ENCODE measurements at regions not wholly inside any gene's neighbourhood (a gene's known extent, or its start where the extent isn't known, plus 50 kb on each side); places are given as distances from the start of the nearest gene placed in this dataset.
"Not testable (repeated sequence)": the region's sequence is repeated elsewhere in the genome, so short reads cannot be mapped to it uniquely, and the experiment has no call there.

DNA sequence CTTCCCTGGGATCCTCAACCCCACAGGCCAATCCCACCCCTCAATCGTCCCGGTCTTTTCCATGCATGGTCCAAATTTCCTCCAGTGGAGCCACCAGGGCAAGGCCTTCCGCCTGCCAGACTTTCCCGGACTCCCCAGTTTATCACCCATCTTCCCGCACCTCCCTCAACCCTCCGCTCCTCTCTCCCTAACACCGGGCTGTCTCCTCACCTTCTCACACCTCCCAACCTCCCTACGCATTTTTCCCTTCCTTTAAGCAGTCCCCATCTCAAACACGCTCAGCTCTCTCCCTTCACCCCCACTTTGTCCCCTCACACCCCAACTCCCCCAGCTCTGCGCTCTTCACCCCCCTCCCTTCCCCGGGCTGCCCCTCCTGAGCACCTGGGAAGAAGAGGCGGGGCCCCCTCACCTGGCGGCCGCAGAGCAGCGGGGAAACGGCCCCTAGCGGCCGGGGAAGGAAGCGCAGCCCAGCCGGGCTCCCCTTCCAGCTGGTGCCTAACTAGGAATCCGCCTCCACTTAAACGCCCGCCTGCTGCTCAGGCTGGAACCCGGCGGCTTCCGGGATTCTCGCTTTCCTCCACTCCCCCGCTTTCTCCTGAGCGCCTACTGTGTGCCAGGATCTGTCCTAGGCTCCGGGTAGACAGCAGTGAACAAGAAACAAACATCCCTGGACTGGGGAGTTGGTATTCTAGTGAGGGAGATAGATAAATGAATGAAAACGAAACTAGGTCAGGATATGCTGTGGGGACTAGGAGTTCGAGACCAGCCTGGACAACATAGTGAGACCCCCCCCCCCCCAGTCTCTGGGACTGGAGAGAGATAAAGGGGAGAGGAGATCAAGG lies 126.7 kb downstream of the CRLF3 start:
- TF ChIP-seq, protein P1, sequence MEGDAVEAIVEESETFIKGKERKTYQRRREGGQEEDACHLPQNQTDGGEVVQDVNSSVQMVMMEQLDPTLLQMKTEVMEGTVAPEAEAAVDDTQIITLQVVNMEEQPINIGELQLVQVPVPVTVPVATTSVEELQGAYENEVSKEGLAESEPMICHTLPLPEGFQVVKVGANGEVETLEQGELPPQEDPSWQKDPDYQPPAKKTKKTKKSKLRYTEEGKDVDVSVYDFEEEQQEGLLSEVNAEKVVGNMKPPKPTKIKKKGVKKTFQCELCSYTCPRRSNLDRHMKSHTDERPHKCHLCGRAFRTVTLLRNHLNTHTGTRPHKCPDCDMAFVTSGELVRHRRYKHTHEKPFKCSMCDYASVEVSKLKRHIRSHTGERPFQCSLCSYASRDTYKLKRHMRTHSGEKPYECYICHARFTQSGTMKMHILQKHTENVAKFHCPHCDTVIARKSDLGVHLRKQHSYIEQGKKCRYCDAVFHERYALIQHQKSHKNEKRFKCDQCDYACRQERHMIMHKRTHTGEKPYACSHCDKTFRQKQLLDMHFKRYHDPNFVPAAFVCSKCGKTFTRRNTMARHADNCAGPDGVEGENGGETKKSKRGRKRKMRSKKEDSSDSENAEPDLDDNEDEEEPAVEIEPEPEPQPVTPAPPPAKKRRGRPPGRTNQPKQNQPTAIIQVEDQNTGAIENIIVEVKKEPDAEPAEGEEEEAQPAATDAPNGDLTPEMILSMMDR (IDR thresholded peaks at IDR 0.05) = peak; percentile 71 to 88 (median 80)
- not testable (repeated sequence) for TF ChIP-seq POLR2A (IDR thresholded peaks at IDR 0.05)
